H1 (cell line): ENCODE measurements at regions not wholly inside any gene's neighbourhood (a gene's known extent, or its start where the extent isn't known, plus 50 kb on each side); places are given as distances from the start of the nearest gene placed in this dataset.

Experiments used
- CTCF ChIA-PET: fragments of 300-600 bp; sonication (Branson Sonifier 250); formaldehyde crosslinking; loops from one replicate; lab custom pipeline; 2021; ENCODE audit not compliant: partially characterized antibody; lab: Charles Lee
- POLR2A ChIA-PET: fragments of 300-600 bp; sonication (Branson Sonifier 250); formaldehyde crosslinking; loops from one replicate; lab custom pipeline; 2021; ENCODE audit warnings: inconsistent platforms; ENCODE audit not compliant: partially characterized antibody; lab: Charles Lee
- DNase-seq, 2 experiments: peaks; one replicate each; pipeline versions ENCODE4 v3.0.0 to v3.0.0-alpha.2; 2010 to 2022; ENCODE audit warnings: low spot score in 2 of 2, low read depth in 1 of 2, mixed read lengths in 1 of 2
- FAIRE-seq: peaks from 2 replicates; lab custom pipeline; 2011; peaks lifted over from hg19 to GRCh38; lab: Jason Lieb, UNC
- H2AFZ ChIP-seq: 2 replicates; pipeline ENCODE4 v1.8.1; 2012; ENCODE audit warnings: low read length, inconsistent platforms
- H2AK5ac ChIP-seq: 2 replicates; pipeline ENCODE4 v1.6.1; 2013; ENCODE audit warnings: low read depth, low read length
- H2BK120ac ChIP-seq: replicated peaks from 2 replicates; pipeline ENCODE3; 2013; ENCODE audit warnings: low read depth, low read length, inconsistent platforms
- H2BK12ac ChIP-seq: 2 replicates; pipeline ENCODE4 v1.6.1; 2013; ENCODE audit warnings: low read depth, low read length
- H2BK15ac ChIP-seq: 2 replicates; pipeline ENCODE4 v1.6.1; 2013; ENCODE audit warnings: low read length
- H2BK20ac ChIP-seq: 2 replicates; pipeline ENCODE4 v1.6.1; 2013; ENCODE audit warnings: low read length
- H2BK5ac ChIP-seq: 2 replicates; pipeline ENCODE4 v1.6.1; 2013; ENCODE audit warnings: low read depth, low read length
- H3K14ac ChIP-seq: 2 replicates; pipeline ENCODE4 v1.6.1; 2013; ENCODE audit warnings: inconsistent platforms; ENCODE audit not compliant: insufficient read length
- H3K18ac ChIP-seq: 2 replicates; pipeline ENCODE4 v1.6.1; 2013; ENCODE audit warnings: low read length; ENCODE audit errors: extremely low read depth
- H3K23ac ChIP-seq: 2 replicates; pipeline ENCODE4 v1.6.1; 2013; ENCODE audit warnings: inconsistent platforms; ENCODE audit not compliant: insufficient read length
- H3K23me2 ChIP-seq: 2 replicates; pipeline ENCODE4 v1.6.1; 2013; ENCODE audit warnings: low read depth, low read length
- H3K27ac ChIP-seq: 2 replicates; pipeline ENCODE4 v1.6.1; 2011; ENCODE audit warnings: low read depth, low read length, inconsistent platforms
- H3K27me3 ChIP-seq, 4 experiments: replicated peaks in 1 of 4; 1 replicate in 1 of 4; 2 replicates in 3 of 4; pipeline versions ENCODE4 v1.6.1 to v1.8.1; 2011 to 2013; ENCODE audit warnings: low read length in 3 of 4, mild to moderate bottlenecking in 3 of 4, inconsistent platforms in 2 of 4, mixed read lengths in 2 of 4, moderate library complexity in 1 of 4; ENCODE audit not compliant: control insufficient read depth in 3 of 4, insufficient read depth in 3 of 4; ENCODE audit errors: extremely low read depth in 1 of 4
- H3K36me3 ChIP-seq, 4 experiments: 2 replicates each; pipeline versions ENCODE4 v1.6.1 to v1.8.1; 2011 to 2013; ENCODE audit warnings: mild to moderate bottlenecking in 4 of 4, low read length in 3 of 4, moderate library complexity in 2 of 4, control low read depth in 1 of 4, inconsistent platforms in 1 of 4; ENCODE audit not compliant: insufficient read depth in 4 of 4, control insufficient read depth in 2 of 4
- H3K4ac ChIP-seq: replicated peaks from 2 replicates; pipeline ENCODE3; 2013; ENCODE audit warnings: low read length, low read depth, mixed read lengths, inconsistent platforms; ENCODE audit not compliant: insufficient read length
- H3K4me1 ChIP-seq, 4 experiments: replicated peaks in 1 of 4; 1 replicate in 1 of 4; 2 replicates in 3 of 4; pipeline versions ENCODE4 v1.6.1 to v1.8.1; 2011 to 2013; ENCODE audit warnings: low read length in 3 of 4, inconsistent platforms in 2 of 4, mixed read lengths in 1 of 4; ENCODE audit not compliant: insufficient read depth in 4 of 4, control insufficient read depth in 3 of 4
- H3K4me2 ChIP-seq, 2 experiments: 2 replicates each; pipeline versions ENCODE4 v1.6.1 to v1.8.1; 2011 to 2013; ENCODE audit warnings: low read depth in 2 of 2, low read length in 2 of 2, control low read depth in 1 of 2, inconsistent platforms in 1 of 2, mild to moderate bottlenecking in 1 of 2; ENCODE audit not compliant: insufficient read depth in 1 of 2
- H3K4me3 ChIP-seq, 4 experiments: fragments of 200-600, 300-600 bp in 1 of 4; sonication (generic), shearing (Covaris generic), sonication (Bioruptor Twin) in 1 of 4; 2 replicates each; pipeline versions ENCODE4 v1.5.1 to v1.8.1; 2011 to 2016; ENCODE audit warnings: low read length in 4 of 4, low read depth in 3 of 4, control low read depth in 2 of 4, inconsistent platforms in 2 of 4, mild to moderate bottlenecking in 2 of 4, mixed read lengths in 1 of 4, moderate library complexity in 1 of 4; ENCODE audit not compliant: insufficient read depth in 2 of 4; ENCODE audit errors: extremely low read depth in 1 of 4
- H3K56ac ChIP-seq: replicated peaks from 2 replicates; pipeline ENCODE3; 2013; ENCODE audit warnings: low read depth, mild to moderate bottlenecking, mixed read lengths, low read length, inconsistent platforms; ENCODE audit not compliant: insufficient read length
- H3K79me1 ChIP-seq: 2 replicates; pipeline ENCODE4 v1.6.1; 2013; ENCODE audit warnings: low read depth, low read length, control low read depth
- H3K79me2 ChIP-seq, 2 experiments: 2 replicates each; pipeline versions ENCODE4 v1.6.1 to v1.8.1; 2012 to 2013; ENCODE audit warnings: low read length in 2 of 2, mild to moderate bottlenecking in 2 of 2, inconsistent platforms in 1 of 2; ENCODE audit not compliant: insufficient read depth in 2 of 2, control insufficient read depth in 1 of 2
- H3K9ac ChIP-seq, 4 experiments: replicated peaks in 1 of 4; 1 replicate in 1 of 4; 2 replicates in 3 of 4; pipeline versions ENCODE4 v1.6.1 to v1.8.1; 2011 to 2013; ENCODE audit warnings: low read depth in 3 of 4, low read length in 3 of 4, control low read depth in 2 of 4, mild to moderate bottlenecking in 2 of 4, moderate library complexity in 2 of 4, inconsistent platforms in 1 of 4; ENCODE audit errors: extremely low read depth in 1 of 4
- H3K9me3 ChIP-seq, 2 experiments: 2 replicates each; pipeline versions ENCODE4 v1.6.1 to v1.8.1; 2012 to 2013; ENCODE audit warnings: mild to moderate bottlenecking in 2 of 2, moderate library complexity in 2 of 2, control low read depth in 1 of 2, inconsistent platforms in 1 of 2, low read depth in 1 of 2, low read length in 1 of 2, mixed read lengths in 1 of 2; ENCODE audit not compliant: insufficient read depth in 2 of 2
- H4K20me1 ChIP-seq, 2 experiments: replicated peaks in 1 of 2; 2 replicates each; pipeline versions ENCODE3 to v1.8.1; 2011 to 2013; ENCODE audit warnings: inconsistent platforms in 2 of 2, low read length in 2 of 2, mild to moderate bottlenecking in 1 of 2; ENCODE audit not compliant: insufficient read depth in 2 of 2, control insufficient read depth in 1 of 2
- H4K5ac ChIP-seq: 2 replicates; pipeline ENCODE4 v1.6.1; 2013; ENCODE audit warnings: low read length, low read depth, mixed read lengths, inconsistent platforms; ENCODE audit not compliant: insufficient read length
- H4K8ac ChIP-seq: 2 replicates; pipeline ENCODE4 v1.8.0; 2013; ENCODE audit warnings: mild to moderate bottlenecking, moderate library complexity, low read length, inconsistent platforms; ENCODE audit not compliant: insufficient read depth; ENCODE audit errors: extremely low read depth
- H4K91ac ChIP-seq: replicated peaks from 2 replicates; pipeline ENCODE3; 2013; ENCODE audit warnings: low read length, mixed read lengths, inconsistent platforms; ENCODE audit not compliant: insufficient read length
- RNF2 ChIP-seq: fragments of 200-900, 300-1000 bp; sonication (generic); IDR thresholded peaks from 2 replicates; pipeline ENCODE4 v1.7.1; 2016; ENCODE audit warnings: borderline replicate concordance, low read depth, mild to moderate bottlenecking, antibody characterized with exemption, low read length; ENCODE audit not compliant: poor library complexity, severe bottlenecking; ENCODE audit errors: missing control alignments
- ZNF274 ChIP-seq: IDR thresholded peaks from 2 replicates; pipeline ENCODE4 v1.7.0; 2012; ENCODE audit warnings: low read length, borderline replicate concordance; ENCODE audit errors: extremely low read depth
- WGBS, 2 experiments: shearing (Covaris generic) in 1 of 2; methylation state at CpG; one replicate each; pipeline versions ENCODE4 v1.1.6 to v1.1.7; 2013 to 2015; ENCODE audit warnings: low lambda C conversion rate in 2 of 2, mixed read lengths in 2 of 2, inconsistent platforms in 1 of 2, low coverage in 1 of 2, missing lambda C conversion rate in 1 of 2; ENCODE audit not compliant: insufficient replicate concordance in 2 of 2, insufficient coverage in 1 of 2, insufficient read length in 1 of 2; ENCODE audit errors: extremely low coverage in 1 of 2, missing lambda C conversion rate in 1 of 2; 5-methylcytosine and 5-hydroxymethylcytosine counted together
- TF ChIP-seq, protein P1 (sequence below): IDR thresholded peaks from 2 replicates; pipeline ENCODE4 v1.6.1; 2011; ENCODE audit warnings: low read length, improper control_type of control experiment

DNA sequence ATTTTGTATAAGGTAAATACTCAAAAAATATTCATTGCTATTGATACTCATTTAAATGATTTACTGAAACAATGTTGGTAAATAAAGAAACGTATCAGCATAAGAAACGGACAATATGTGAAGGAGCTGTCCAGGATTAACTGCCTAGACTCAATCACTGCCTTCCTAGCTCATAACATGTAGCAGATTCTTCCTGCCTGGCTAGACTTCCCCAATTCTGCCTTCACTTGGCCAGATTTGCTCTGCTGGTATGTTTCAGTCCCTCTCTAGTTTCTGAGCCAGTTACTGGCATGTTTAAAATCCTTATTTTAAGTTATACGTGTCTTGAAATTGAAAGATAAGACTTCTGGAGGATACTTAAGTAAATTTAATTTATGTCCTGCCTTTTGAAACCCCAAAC lies 740.3 kb downstream of the CENPC start:
- 92% methylated on average over 3 of the region's 3 CpGs; no CpG with 5 or more reads in 1 of the 2 experiments for WGBS, 2 experiments
- CTCF ChIA-PET: no interaction called here

More for the DNA sequence above, 740.3 kb downstream of the CENPC start:
- Histone ChIP-seq H4K5ac (no peak overlapping the region), H3K9ac (no peak overlapping the region), H3K4me3 (no peak overlapping the region), H3K27me3 (no peaks in the 10 kb centered on the region), H4K8ac (no peak overlapping the region), H3K79me2 (no peaks in the 10 kb centered on the region), H4K20me1 (no peaks in the 10 kb centered on the region), H4K91ac (no peak overlapping the region), H3K36me3 (no peaks in the 10 kb centered on the region), H3K56ac (no peak overlapping the region), H2BK20ac (no peak overlapping the region), H2BK120ac (no peak overlapping the region), H3K27ac (no peak overlapping the region), H2BK12ac (no peak overlapping the region), H2AK5ac (no peak overlapping the region), H3K79me1 (no peaks in the 10 kb centered on the region), H3K14ac (no peak overlapping the region), H2AFZ (no peak overlapping the region)
- no peak for FAIRE-seq
- POLR2A ChIA-PET: no interaction called here
- TF ChIP-seq ZNF274 (no peak), RNF2 (no peak)
- TF ChIP-seq, protein P1, sequence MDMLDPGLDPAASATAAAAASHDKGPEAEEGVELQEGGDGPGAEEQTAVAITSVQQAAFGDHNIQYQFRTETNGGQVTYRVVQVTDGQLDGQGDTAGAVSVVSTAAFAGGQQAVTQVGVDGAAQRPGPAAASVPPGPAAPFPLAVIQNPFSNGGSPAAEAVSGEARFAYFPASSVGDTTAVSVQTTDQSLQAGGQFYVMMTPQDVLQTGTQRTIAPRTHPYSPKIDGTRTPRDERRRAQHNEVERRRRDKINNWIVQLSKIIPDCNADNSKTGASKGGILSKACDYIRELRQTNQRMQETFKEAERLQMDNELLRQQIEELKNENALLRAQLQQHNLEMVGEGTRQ: no peak
- TF ChIP-seq, all 59 proteins: peak for 0
- Histone ChIP-seq H3K23ac (no peak overlapping the region), H3K4ac (no peak overlapping the region), H3K23me2 (no peaks in the 10 kb centered on the region), H3K18ac (no peak overlapping the region), H2BK5ac (no peak overlapping the region), H3K4me1 (no peaks in the 10 kb centered on the region), H2BK15ac (no peak overlapping the region), H3K4me2 (no peak overlapping the region), H3K9me3 (no peaks in the 10 kb centered on the region)
- DNase-seq: no peak
